ENCODE measurements at regions not wholly inside any gene's neighbourhood (a gene's known extent, or its start where the extent isn't known, plus 50 kb on each side); places are given as distances from the start of the nearest gene placed in this dataset.
A peak's percentile ranks its signal among the peaks of the same experiment; 100 is the strongest.

GRCh38 chr2:9774266-9774665 lies 69.0 kb upstream of the TAF1B start:
- H3K27me3 Mint-ChIP-seq = peaks cover 4% of the 10 kb centered on the region
- H3K36me3 Mint-ChIP-seq (ENCODE audit: low read depth) = no peaks in the 10 kb centered on the region
- DNase-seq (no peak), ATAC-seq (no peak)
- H3K27ac Mint-ChIP-seq = no peak overlapping the region
- no peaks in the 10 kb centered on the region for H3K9me3 Mint-ChIP-seq
- peaks cover 25% of the 10 kb centered on the region for H3K4me1 Mint-ChIP-seq
- H3K4me3 Mint-ChIP-seq = no peak overlapping the region

GRCh38 chr2:9775351-9775750 lies 67.9 kb upstream of the TAF1B start:
- DNase-seq = no peak
- no peaks in the 10 kb centered on the region for H3K36me3 Mint-ChIP-seq (ENCODE audit: low read depth)
- H3K4me3 Mint-ChIP-seq = no peak overlapping the region
- H3K27ac Mint-ChIP-seq = no peak overlapping the region
- H3K27me3 Mint-ChIP-seq = peaks cover 1% of the 10 kb centered on the region
- no peaks in the 10 kb centered on the region for H3K9me3 Mint-ChIP-seq
- no peak for ATAC-seq
- peaks cover 26% of the 10 kb centered on the region for H3K4me1 Mint-ChIP-seq

- H3K27me3 Mint-ChIP-seq = no peaks in the 10 kb centered on the region
- H3K9me3 Mint-ChIP-seq = no peaks in the 10 kb centered on the region
- no peaks in the 10 kb centered on the region for H3K36me3 Mint-ChIP-seq (ENCODE audit: low read depth)
- H3K4me1 Mint-ChIP-seq = peaks cover 35% of the 10 kb centered on the region
- no peak overlapping the region for H3K4me3 Mint-ChIP-seq
- ATAC-seq (no peak), DNase-seq (no peak)
- H3K27ac Mint-ChIP-seq = no peak overlapping the region
These were observed 67.1 kb upstream of the TAF1B start for GRCh38 chr2:9775999-9776712.

- Mint-ChIP-seq H3K9me3 (no peaks in the 10 kb centered on the region), H3K4me1 (peaks cover 42% of the 10 kb centered on the region), H3K27ac (no peak overlapping the region), H3K4me3 (no peak overlapping the region), H3K27me3 (no peaks in the 10 kb centered on the region), H3K36me3 (ENCODE audit: low read depth) (no peaks in the 10 kb centered on the region)
- no peak for ATAC-seq
- DNase-seq = no peak
These were observed 66.2 kb upstream of the TAF1B start for GRCh38 chr2:9777081-9777480.

GRCh38 chr2:9778012-9778411 lies 65.3 kb upstream of the TAF1B start:
- no peaks in the 10 kb centered on the region for H3K27me3 Mint-ChIP-seq
- H3K9me3 Mint-ChIP-seq = no peaks in the 10 kb centered on the region
- DNase-seq = no peak
- H3K36me3 Mint-ChIP-seq (ENCODE audit: low read depth) = no peaks in the 10 kb centered on the region
- no peak for ATAC-seq
- peaks cover 51% of the 10 kb centered on the region for H3K4me1 Mint-ChIP-seq
- peak overlapping the region; percentile 18 for H3K27ac Mint-ChIP-seq
- no peak overlapping the region for H3K4me3 Mint-ChIP-seq

GRCh38 chr2:9778471-9779316 lies 64.6 kb upstream of the TAF1B start:
- Mint-ChIP-seq H3K4me3 (no peak overlapping the region), H3K27ac (peak overlapping the region; percentile 56), H3K27me3 (no peaks in the 10 kb centered on the region), H3K4me1 (peaks cover 56% of the 10 kb centered on the region), H3K9me3 (no peaks in the 10 kb centered on the region), H3K36me3 (ENCODE audit: low read depth) (no peaks in the 10 kb centered on the region)
- no peak for ATAC-seq
- no peak for DNase-seq

- Mint-ChIP-seq H3K4me1 (peaks cover 56% of the 10 kb centered on the region), H3K27me3 (no peaks in the 10 kb centered on the region), H3K9me3 (no peaks in the 10 kb centered on the region), H3K36me3 (ENCODE audit: low read depth) (no peaks in the 10 kb centered on the region), H3K27ac (peak overlapping the region; percentile 82), H3K4me3 (peak overlapping the region; percentile 44)
- ATAC-seq (peak; percentile 48), DNase-seq (peak; percentile 46)
These were observed 63.5 kb upstream of the TAF1B start for GRCh38 chr2:9779596-9780264.

GRCh38 chr2:9780368-9781130 lies 62.7 kb upstream of the TAF1B start:
- DNase-seq (peak; percentile 32), ATAC-seq (peak; percentile 42)
- Mint-ChIP-seq H3K9me3 (no peaks in the 10 kb centered on the region), H3K27me3 (no peaks in the 10 kb centered on the region), H3K36me3 (ENCODE audit: low read depth) (no peaks in the 10 kb centered on the region), H3K27ac (peak overlapping the region; percentile 82), H3K4me3 (peak overlapping the region; percentile 44), H3K4me1 (peaks cover 56% of the 10 kb centered on the region)

- Mint-ChIP-seq H3K4me1 (peaks cover 56% of the 10 kb centered on the region), H3K36me3 (ENCODE audit: low read depth) (no peaks in the 10 kb centered on the region), H3K9me3 (no peaks in the 10 kb centered on the region), H3K27me3 (no peaks in the 10 kb centered on the region), H3K4me3 (no peak overlapping the region), H3K27ac (no peak overlapping the region)
- ATAC-seq (no peak), DNase-seq (no peak)
These were observed 62.0 kb upstream of the TAF1B start for GRCh38 chr2:9781252-9781651.

- H3K27me3 Mint-ChIP-seq = no peaks in the 10 kb centered on the region
- H3K36me3 Mint-ChIP-seq (ENCODE audit: low read depth) = no peaks in the 10 kb centered on the region
- DNase-seq (peak; percentile 66), ATAC-seq (peak; percentile 85)
- peak overlapping the region; percentile 4 for H3K4me3 Mint-ChIP-seq
- peak overlapping the region; percentile 59 for H3K27ac Mint-ChIP-seq
- H3K9me3 Mint-ChIP-seq = no peaks in the 10 kb centered on the region
- peaks cover 58% of the 10 kb centered on the region for H3K4me1 Mint-ChIP-seq
These were observed 61.0 kb upstream of the TAF1B start for GRCh38 chr2:9782197-9782719.

- Mint-ChIP-seq H3K36me3 (ENCODE audit: low read depth) (peaks cover 3% of the 10 kb centered on the region), H3K4me1 (peaks cover 8% of the 10 kb centered on the region), H3K4me3 (no peak overlapping the region), H3K27me3 (no peaks in the 10 kb centered on the region), H3K27ac (no peak overlapping the region), H3K9me3 (peaks cover 4% of the 10 kb centered on the region)
- ATAC-seq (no peak), DNase-seq (no peak)
These were observed 53.9 kb upstream of the TAF1B start for GRCh38 chr2:9789371-9789770.

GRCh38 chr2:9790702-9791225 lies 52.5 kb upstream of the TAF1B start:
- DNase-seq = no peak
- H3K27me3 Mint-ChIP-seq = no peaks in the 10 kb centered on the region

GRCh38 chr2:9791711-9792110 lies 51.6 kb upstream of the TAF1B start:
- Mint-ChIP-seq H3K4me3 (no peak overlapping the region), H3K36me3 (ENCODE audit: low read depth) (peaks cover 3% of the 10 kb centered on the region), H3K4me1 (peaks cover 8% of the 10 kb centered on the region), H3K27ac (no peak overlapping the region), H3K9me3 (peaks cover 4% of the 10 kb centered on the region), H3K27me3 (no peaks in the 10 kb centered on the region)
- DNase-seq (no peak), ATAC-seq (no peak)

More at GRCh38 chr2:9790702-9791225, 52.5 kb upstream of the TAF1B start:
- H3K27ac Mint-ChIP-seq = no peak overlapping the region
- H3K9me3 Mint-ChIP-seq = peaks cover 4% of the 10 kb centered on the region
- peaks cover 8% of the 10 kb centered on the region for H3K4me1 Mint-ChIP-seq
- no peak for ATAC-seq
- H3K36me3 Mint-ChIP-seq (ENCODE audit: low read depth) = peaks cover 3% of the 10 kb centered on the region
- no peak overlapping the region for H3K4me3 Mint-ChIP-seq
